HG03460 (cell line): ENCODE measurements at regions not wholly inside any gene's neighbourhood (a gene's known extent, or its start where the extent isn't known, plus 50 kb on each side); places are given as distances from the start of the nearest gene placed in this dataset.

Experiments
- ATAC-seq: cut with Tn5 transposase; IDR thresholded peaks from one replicate; pipeline ENCODE4 v1.9.1; 2021; ENCODE audit not compliant: unreplicated experiment

- no peak for ATAC-seq
These were observed 73.7 kb downstream of the MINAR2 start for GRCh38 chr5:129821477-129822131.

GRCh38 chr5:129830288-129830687 lies 74.0 kb upstream of the CHSY3 start:
- no peak for ATAC-seq

GRCh38 chr5:129836321-129836720 lies 67.9 kb upstream of the CHSY3 start:
- no peak for ATAC-seq

- ATAC-seq = no peak
These were observed 59.5 kb upstream of the CHSY3 start for GRCh38 chr5:129844764-129845163.

- ATAC-seq = peak; percentile 96
These were observed 51.4 kb upstream of the CHSY3 start for GRCh38 chr5:129852747-129853352.

GRCh38 chr5:129853588-129853987 lies 50.7 kb upstream of the CHSY3 start:
- ATAC-seq = no peak
